HG02759 (cell line): ENCODE measurements at regions not wholly inside any gene's neighbourhood (a gene's known extent, or its start where the extent isn't known, plus 50 kb on each side); places are given as distances from the start of the nearest gene placed in this dataset.

Experiments used
- ATAC-seq: cut with Tn5 transposase; IDR thresholded peaks from one replicate; pipeline ENCODE4 v1.9.1; 2021; ENCODE audit warnings: mild to moderate bottlenecking, moderate library complexity; ENCODE audit not compliant: unreplicated experiment

GRCh38 chr11:80831374-80831773 is 1390.5 kb upstream of the TENM4 start:
- no peak for ATAC-seq

- ATAC-seq = no peak
These were observed 1387.0 kb upstream of the TENM4 start for GRCh38 chr11:80827781-80828180.

- ATAC-seq = no peak
These were observed 1386.0 kb upstream of the TENM4 start for GRCh38 chr11:80826808-80827207.

GRCh38 chr11:80822308-80822707 is 1381.5 kb upstream of the TENM4 start:
- ATAC-seq = no peak

- no peak for ATAC-seq
These were observed 1378.4 kb upstream of the TENM4 start for GRCh38 chr11:80819271-80819670.

- peak; percentile 43 for ATAC-seq
These were observed 1376.1 kb upstream of the TENM4 start for GRCh38 chr11:80816966-80817365.

GRCh38 chr11:80816454-80816847 is 1375.6 kb upstream of the TENM4 start:
- ATAC-seq = peak; percentile 32

GRCh38 chr11:80815752-80816453 is 1375.1 kb upstream of the TENM4 start:
- peak; percentile 90 for ATAC-seq

- no peak for ATAC-seq
These were observed 1374.0 kb upstream of the TENM4 start for GRCh38 chr11:80814813-80815212.

GRCh38 chr11:80810695-80811094 is 1369.9 kb upstream of the TENM4 start:
- ATAC-seq = no peak

- no peak for ATAC-seq
These were observed 1357.3 kb upstream of the TENM4 start for GRCh38 chr11:80798174-80798573.

- no peak for ATAC-seq
These were observed 1342.7 kb upstream of the TENM4 start for GRCh38 chr11:80783561-80783960.

GRCh38 chr11:80782135-80782885 is 1341.5 kb upstream of the TENM4 start:
- no peak for ATAC-seq

- ATAC-seq = no peak
These were observed 1339.2 kb upstream of the TENM4 start for GRCh38 chr11:80779905-80780605.

- ATAC-seq = no peak
These were observed 1338.1 kb upstream of the TENM4 start for GRCh38 chr11:80778941-80779340.

- ATAC-seq = no peak
These were observed 1337.6 kb upstream of the TENM4 start for GRCh38 chr11:80778432-80778831.

GRCh38 chr11:80773919-80774318 is 1333.1 kb upstream of the TENM4 start:
- no peak for ATAC-seq

- ATAC-seq = no peak
These were observed 1330.2 kb upstream of the TENM4 start for GRCh38 chr11:80771017-80771416.

- no peak for ATAC-seq
These were observed 1318.0 kb upstream of the TENM4 start for GRCh38 chr11:80758787-80759186.

- ATAC-seq = no peak
These were observed 1307.5 kb upstream of the TENM4 start for GRCh38 chr11:80748207-80748925.

- no peak for ATAC-seq
These were observed 1305.5 kb upstream of the TENM4 start for GRCh38 chr11:80746300-80746699.
